CD4-positive, alpha-beta T cell treated with Interleukin-6 for 4 hours (primary cell): ENCODE measurements at regions not wholly inside any gene's neighbourhood (a gene's known extent, or its start where the extent isn't known, plus 50 kb on each side); places are given as distances from the start of the nearest gene placed in this dataset.
"Not testable (repeated sequence)": the region's sequence is repeated elsewhere in the genome, so short reads cannot be mapped to it uniquely, and the experiment has no call there.

Experiments used
- DNase-seq: peaks from one replicate; pipeline ENCODE4 v3.0.0-alpha.2; 2020; ENCODE audit warnings: mixed read lengths

- no peak for DNase-seq
These were observed 247.9 kb upstream of the DUSP10 start for GRCh38 chr1:221989741-221990140.

- no peak for DNase-seq
These were observed 246.9 kb upstream of the DUSP10 start for GRCh38 chr1:221988829-221989228.

GRCh38 chr1:221987860-221988520, 246.1 kb upstream of the DUSP10 start:
- DNase-seq = no peak

- DNase-seq = no peak
These were observed 241.6 kb upstream of the DUSP10 start for GRCh38 chr1:221983444-221983843.

- no peak for DNase-seq
These were observed 239.6 kb upstream of the DUSP10 start for GRCh38 chr1:221981461-221981860.

GRCh38 chr1:221979444-221980032, 237.6 kb upstream of the DUSP10 start:
- no peak for DNase-seq

- DNase-seq = not testable (repeated sequence)
These were observed 236.9 kb upstream of the DUSP10 start for GRCh38 chr1:221978631-221979334.

GRCh38 chr1:221973787-221974186, 231.9 kb upstream of the DUSP10 start:
- not testable (repeated sequence) for DNase-seq

- no peak for DNase-seq
These were observed 230.7 kb upstream of the DUSP10 start for GRCh38 chr1:221972276-221973235.

GRCh38 chr1:221971035-221971434, 229.1 kb upstream of the DUSP10 start:
- DNase-seq = not testable (repeated sequence)

GRCh38 chr1:221969298-221969858, 227.5 kb upstream of the DUSP10 start:
- DNase-seq = not testable (repeated sequence)

GRCh38 chr1:221967538-221967937, 225.6 kb upstream of the DUSP10 start:
- DNase-seq = not testable (repeated sequence)

- not testable (repeated sequence) for DNase-seq
These were observed 225.0 kb upstream of the DUSP10 start for GRCh38 chr1:221966888-221967287.

- DNase-seq = not testable (repeated sequence)
These were observed 224.0 kb upstream of the DUSP10 start for GRCh38 chr1:221965891-221966290.

GRCh38 chr1:221965252-221965651, 223.4 kb upstream of the DUSP10 start:
- no peak for DNase-seq

- DNase-seq = no peak
These were observed 221.9 kb upstream of the DUSP10 start for GRCh38 chr1:221963742-221964141.

GRCh38 chr1:221962385-221962784, 220.5 kb upstream of the DUSP10 start:
- DNase-seq = no peak

GRCh38 chr1:221961532-221962292, 219.8 kb upstream of the DUSP10 start:
- peak; percentile 5 for DNase-seq

- DNase-seq = not testable (repeated sequence)
These were observed 216.3 kb upstream of the DUSP10 start for GRCh38 chr1:221958161-221958562.

- DNase-seq = not testable (repeated sequence)
These were observed 215.5 kb upstream of the DUSP10 start for GRCh38 chr1:221957350-221957749.

- no peak for DNase-seq
These were observed 208.1 kb upstream of the DUSP10 start for GRCh38 chr1:221949996-221950395.

- DNase-seq = no peak
These were observed 206.6 kb upstream of the DUSP10 start for GRCh38 chr1:221948459-221948858.
